Astrocyte (in vitro differentiated cells and primary cell): ENCODE measurements at regions not wholly inside any gene's neighbourhood (a gene's known extent, or its start where the extent isn't known, plus 50 kb on each side); places are given as distances from the start of the nearest gene placed in this dataset.

Experiments used
- DNase-seq: peaks from one replicate; pipeline ENCODE4 v3.0.0-alpha.2; 2010; ENCODE audit warnings: low read depth
- FAIRE-seq: peaks from 2 replicates; lab custom pipeline; 2011; peaks lifted over from hg19 to GRCh38; lab: Jason Lieb, UNC
- H2AFZ ChIP-seq: 2 replicates; pipeline ENCODE4 v1.6.0; 2012; ENCODE audit warnings: low read depth, low read length, inconsistent platforms
- H3K27ac ChIP-seq: 2 replicates; pipeline ENCODE4 v1.5.1; 2011; ENCODE audit warnings: low read depth, low read length, inconsistent platforms
- H3K27me3 ChIP-seq: 2 replicates; pipeline ENCODE4 v1.6.0; 2011; ENCODE audit warnings: low read length, inconsistent platforms; ENCODE audit not compliant: insufficient read depth
- H3K36me3 ChIP-seq: 2 replicates; pipeline ENCODE4 v1.5.1; 2011; ENCODE audit warnings: low read length, inconsistent platforms; ENCODE audit not compliant: insufficient read depth
- H3K4me1 ChIP-seq: 2 replicates; pipeline ENCODE4 v1.5.1; 2011; ENCODE audit warnings: low read length, inconsistent platforms; ENCODE audit not compliant: insufficient read depth
- H3K4me2 ChIP-seq: 2 replicates; pipeline ENCODE4 v1.6.0; 2012; ENCODE audit warnings: low read length, inconsistent platforms
- H3K4me3 ChIP-seq: 2 replicates; pipeline ENCODE4 v1.5.1; 2011; ENCODE audit warnings: low read depth, mild to moderate bottlenecking, low read length, inconsistent platforms; ENCODE audit not compliant: insufficient read depth
- H3K79me2 ChIP-seq: 2 replicates; pipeline ENCODE4 v1.6.0; 2012; ENCODE audit warnings: mild to moderate bottlenecking, low read length, inconsistent platforms; ENCODE audit not compliant: insufficient read depth
- H3K9ac ChIP-seq: 2 replicates; pipeline ENCODE4 v1.6.0; 2012; ENCODE audit warnings: mild to moderate bottlenecking, low read length, inconsistent platforms
- H3K9me3 ChIP-seq: 2 replicates; pipeline ENCODE4 v1.5.1; 2012; ENCODE audit warnings: low read depth, mild to moderate bottlenecking, low read length, inconsistent platforms; ENCODE audit not compliant: insufficient read depth
- H4K20me1 ChIP-seq: 2 replicates; pipeline ENCODE4 v1.6.0; 2012; ENCODE audit warnings: low read length, inconsistent platforms; ENCODE audit not compliant: insufficient read depth
- H3K27ac Mint-ChIP-seq: one replicate; pipeline ENCODE4 v1.8.0; 2021; ENCODE audit warnings: mild to moderate bottlenecking, mixed read lengths; ENCODE audit not compliant: unreplicated experiment
- H3K27me3 Mint-ChIP-seq: one replicate; pipeline ENCODE4 v1.8.0; 2021; ENCODE audit warnings: low read depth, mixed read lengths; ENCODE audit not compliant: unreplicated experiment
- H3K36me3 Mint-ChIP-seq: one replicate; pipeline ENCODE4 v1.8.0; 2021; ENCODE audit warnings: low read depth, mixed read lengths; ENCODE audit not compliant: unreplicated experiment
- H3K4me1 Mint-ChIP-seq: one replicate; pipeline ENCODE4 v1.8.0; 2021; ENCODE audit warnings: low read depth, mixed read lengths; ENCODE audit not compliant: unreplicated experiment
- H3K4me3 Mint-ChIP-seq: one replicate; pipeline ENCODE4 v1.8.0; 2021; ENCODE audit warnings: mild to moderate bottlenecking, moderate library complexity, mixed read lengths; ENCODE audit not compliant: unreplicated experiment
- H3K9me3 Mint-ChIP-seq: one replicate; pipeline ENCODE4 v1.8.0; 2021; ENCODE audit warnings: mild to moderate bottlenecking, mixed read lengths; ENCODE audit not compliant: unreplicated experiment
- EZH2 ChIP-seq: IDR thresholded peaks from 2 replicates; pipeline ENCODE4 v1.6.1; 2012; ENCODE audit warnings: mild to moderate bottlenecking, low read length, inconsistent platforms; ENCODE audit not compliant: insufficient read depth
- TF ChIP-seq, protein P1 (sequence below): IDR thresholded peaks from 2 replicates; pipeline ENCODE4 v1.5.1; 2011; ENCODE audit warnings: low read depth, mild to moderate bottlenecking, inconsistent platforms, low read length, moderate library complexity; ENCODE audit not compliant: insufficient read depth

DNA sequence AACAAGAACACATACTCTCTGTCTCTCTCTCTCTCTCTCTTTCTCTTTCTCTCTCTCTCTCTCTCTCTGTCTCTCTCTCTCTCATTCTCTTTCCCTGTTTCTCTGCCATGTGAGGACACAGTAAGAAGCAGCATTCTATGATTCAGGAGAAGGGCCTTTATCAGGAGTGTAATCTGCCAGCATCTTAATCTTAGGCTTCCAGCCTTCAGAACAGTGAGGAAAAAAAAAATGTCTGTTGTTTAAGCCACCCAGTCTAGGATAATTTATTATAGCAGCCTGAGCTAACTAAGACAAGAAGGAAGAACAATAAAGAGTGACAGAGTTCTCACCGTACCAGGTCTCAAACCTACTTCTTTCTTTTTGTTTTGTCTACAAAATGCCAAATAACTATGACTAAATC, 399.4 kb downstream of the SOCS6 start:
- H3K27ac Mint-ChIP-seq, result no peak overlapping the region
- TF ChIP-seq, protein P1, sequence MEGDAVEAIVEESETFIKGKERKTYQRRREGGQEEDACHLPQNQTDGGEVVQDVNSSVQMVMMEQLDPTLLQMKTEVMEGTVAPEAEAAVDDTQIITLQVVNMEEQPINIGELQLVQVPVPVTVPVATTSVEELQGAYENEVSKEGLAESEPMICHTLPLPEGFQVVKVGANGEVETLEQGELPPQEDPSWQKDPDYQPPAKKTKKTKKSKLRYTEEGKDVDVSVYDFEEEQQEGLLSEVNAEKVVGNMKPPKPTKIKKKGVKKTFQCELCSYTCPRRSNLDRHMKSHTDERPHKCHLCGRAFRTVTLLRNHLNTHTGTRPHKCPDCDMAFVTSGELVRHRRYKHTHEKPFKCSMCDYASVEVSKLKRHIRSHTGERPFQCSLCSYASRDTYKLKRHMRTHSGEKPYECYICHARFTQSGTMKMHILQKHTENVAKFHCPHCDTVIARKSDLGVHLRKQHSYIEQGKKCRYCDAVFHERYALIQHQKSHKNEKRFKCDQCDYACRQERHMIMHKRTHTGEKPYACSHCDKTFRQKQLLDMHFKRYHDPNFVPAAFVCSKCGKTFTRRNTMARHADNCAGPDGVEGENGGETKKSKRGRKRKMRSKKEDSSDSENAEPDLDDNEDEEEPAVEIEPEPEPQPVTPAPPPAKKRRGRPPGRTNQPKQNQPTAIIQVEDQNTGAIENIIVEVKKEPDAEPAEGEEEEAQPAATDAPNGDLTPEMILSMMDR, result no peak
- TF ChIP-seq EZH2, result no peak

DNA sequence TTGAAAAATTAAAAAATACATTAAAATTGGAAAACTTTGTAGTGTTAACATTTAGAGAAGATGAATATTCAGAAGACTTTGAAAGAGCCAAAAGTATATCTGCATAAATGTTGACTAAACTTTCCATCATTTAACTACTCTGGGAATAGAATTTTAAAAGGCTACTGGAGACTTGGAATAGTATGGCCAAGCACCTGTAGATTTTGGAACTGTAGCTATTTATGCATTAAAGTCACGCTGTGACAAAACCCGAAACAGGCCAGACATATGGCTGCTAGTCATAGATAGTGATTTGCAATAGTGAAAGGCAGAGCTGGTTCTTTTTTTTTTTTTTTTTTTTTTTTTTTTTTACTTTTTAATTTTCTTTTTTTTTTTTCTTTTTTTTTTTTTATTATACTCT, 396.0 kb downstream of the SOCS6 start:
- Histone ChIP-seq H3K79me2 (no peaks in the 10 kb centered on the region), H2AFZ (no peak overlapping the region), H3K9me3 (no peaks in the 10 kb centered on the region), H3K4me1 (no peaks in the 10 kb centered on the region), H3K36me3 (no peaks in the 10 kb centered on the region), H4K20me1 (no peaks in the 10 kb centered on the region), H3K27me3 (no peaks in the 10 kb centered on the region), H3K9ac (no peak overlapping the region), H3K4me3 (no peak overlapping the region), H3K27ac (no peak overlapping the region), H3K4me2 (no peak overlapping the region)
- Mint-ChIP-seq H3K27ac (no peak overlapping the region), H3K36me3 (no peaks in the 10 kb centered on the region), H3K4me1 (no peaks in the 10 kb centered on the region), H3K4me3 (no peak overlapping the region), H3K27me3 (no peaks in the 10 kb centered on the region), H3K9me3 (peaks cover 5% of the 10 kb centered on the region)
- FAIRE-seq (no peak), DNase-seq (no peak)
- TF ChIP-seq, protein P1, result no peak
- no peak for TF ChIP-seq EZH2

More for the DNA sequence above, 399.4 kb downstream of the SOCS6 start:
- no peaks in the 10 kb centered on the region for H3K36me3 ChIP-seq
- no peaks in the 10 kb centered on the region for H3K4me1 ChIP-seq
- FAIRE-seq, result no peak
- Mint-ChIP-seq H3K27me3 (no peaks in the 10 kb centered on the region), H3K4me3 (no peak overlapping the region), H3K9me3 (peaks cover 2% of the 10 kb centered on the region), H3K4me1 (no peaks in the 10 kb centered on the region), H3K36me3 (no peaks in the 10 kb centered on the region)
- no peak overlapping the region for H3K4me2 ChIP-seq
- DNase-seq, result no peak
- H3K9ac ChIP-seq, result no peak overlapping the region
- H3K79me2 ChIP-seq, result no peaks in the 10 kb centered on the region
- no peaks in the 10 kb centered on the region for H4K20me1 ChIP-seq
- no peaks in the 10 kb centered on the region for H3K27me3 ChIP-seq
- no peak overlapping the region for H2AFZ ChIP-seq
- no peak overlapping the region for H3K27ac ChIP-seq
- H3K9me3 ChIP-seq, result no peaks in the 10 kb centered on the region
- H3K4me3 ChIP-seq, result no peak overlapping the region

DNA sequence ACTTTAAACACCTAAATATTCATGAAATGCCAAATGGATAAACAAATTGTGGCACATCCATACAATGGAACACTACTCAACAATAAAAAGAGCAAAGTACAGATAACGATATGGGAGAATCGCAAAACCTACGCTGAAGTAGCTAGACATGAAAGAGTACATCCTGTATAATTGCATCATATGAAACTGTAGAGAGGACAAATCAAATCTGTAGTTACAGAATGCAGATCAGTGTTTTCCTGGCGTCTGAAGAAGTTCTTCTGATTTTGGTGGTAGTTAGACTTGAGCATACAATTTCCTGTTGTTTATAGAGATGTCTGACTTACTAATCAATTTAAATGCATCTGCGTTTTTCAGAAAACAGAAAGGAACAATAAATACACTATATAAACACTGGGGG, 394.4 kb downstream of the SOCS6 start:
- Histone ChIP-seq H3K4me2 (no peak overlapping the region), H3K79me2 (no peaks in the 10 kb centered on the region), H3K4me3 (no peak overlapping the region), H3K9me3 (no peaks in the 10 kb centered on the region), H3K36me3 (no peaks in the 10 kb centered on the region), H2AFZ (no peak overlapping the region), H3K27me3 (no peaks in the 10 kb centered on the region), H3K9ac (no peak overlapping the region), H3K4me1 (no peaks in the 10 kb centered on the region), H4K20me1 (no peaks in the 10 kb centered on the region), H3K27ac (no peak overlapping the region)
- Mint-ChIP-seq H3K36me3 (no peaks in the 10 kb centered on the region), H3K27me3 (no peaks in the 10 kb centered on the region), H3K9me3 (peaks cover 6% of the 10 kb centered on the region), H3K27ac (no peak overlapping the region), H3K4me3 (no peak overlapping the region), H3K4me1 (no peaks in the 10 kb centered on the region)
- no peak for TF ChIP-seq EZH2
- TF ChIP-seq, protein P1, result no peak
- DNase-seq, result no peak
- FAIRE-seq, result no peak
